HFFc6 (cell line): ENCODE measurements at regions not wholly inside any gene's neighbourhood (a gene's known extent, or its start where the extent isn't known, plus 50 kb on each side); places are given as distances from the start of the nearest gene placed in this dataset.
"Not testable (repeated sequence)": the region's sequence is repeated elsewhere in the genome, so short reads cannot be mapped to it uniquely, and the experiment has no call there.

Source experiments
- DNase-seq: peaks from one replicate; pipeline ENCODE4 v3.0.0-alpha.2; 2018
- H3K27ac Mint-ChIP-seq: 2 replicates; pipeline ENCODE4 v1.8.0; 2020; ENCODE audit warnings: mild to moderate bottlenecking, mixed read lengths
- H3K27me3 Mint-ChIP-seq: 2 replicates; pipeline ENCODE4 v1.8.0; 2021; ENCODE audit warnings: mild to moderate bottlenecking, moderate library complexity, mixed read lengths; ENCODE audit not compliant: insufficient read depth
- H3K36me3 Mint-ChIP-seq: 2 replicates; pipeline ENCODE4 v1.8.0; 2021; ENCODE audit warnings: low read depth, mixed read lengths
- H3K4me1 Mint-ChIP-seq: 2 replicates; pipeline ENCODE4 v1.8.0; 2020; ENCODE audit warnings: low read depth, mixed read lengths
- H3K4me3 Mint-ChIP-seq: 2 replicates; pipeline ENCODE4 v1.8.0; 2020; ENCODE audit warnings: mild to moderate bottlenecking, moderate library complexity, mixed read lengths
- H3K9me3 Mint-ChIP-seq: 2 replicates; pipeline ENCODE4 v1.8.0; 2020; ENCODE audit warnings: mild to moderate bottlenecking, mixed read lengths
- TF ChIP-seq, protein P1 (sequence below): fragments of 200-600 bp; sonication (generic); IDR thresholded peaks from 2 replicates; pipeline ENCODE4 v1.5.0; 2021; ENCODE audit warnings: antibody characterized with exemption, mild to moderate bottlenecking

DNA sequence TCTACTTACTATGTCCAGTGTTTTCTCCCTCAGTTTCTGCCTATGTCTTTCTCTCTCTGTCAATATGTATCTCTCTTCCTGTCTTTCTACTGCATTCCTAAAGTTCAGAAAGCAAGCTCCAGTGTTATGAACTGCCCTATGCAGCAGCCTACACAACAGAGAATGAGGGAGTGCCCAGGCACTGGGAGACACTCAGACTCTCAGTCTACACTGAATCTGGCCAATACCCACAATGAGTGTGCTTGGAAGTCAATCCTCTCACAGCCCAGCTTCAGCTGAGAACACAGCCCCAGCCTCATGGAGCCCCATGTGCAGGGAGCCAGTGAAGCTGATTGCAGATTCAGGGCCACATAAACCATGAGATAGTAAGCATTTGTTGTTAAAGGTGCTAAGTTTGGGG is 128.7 kb downstream of the ALG10 start:
- TF ChIP-seq, protein P1, sequence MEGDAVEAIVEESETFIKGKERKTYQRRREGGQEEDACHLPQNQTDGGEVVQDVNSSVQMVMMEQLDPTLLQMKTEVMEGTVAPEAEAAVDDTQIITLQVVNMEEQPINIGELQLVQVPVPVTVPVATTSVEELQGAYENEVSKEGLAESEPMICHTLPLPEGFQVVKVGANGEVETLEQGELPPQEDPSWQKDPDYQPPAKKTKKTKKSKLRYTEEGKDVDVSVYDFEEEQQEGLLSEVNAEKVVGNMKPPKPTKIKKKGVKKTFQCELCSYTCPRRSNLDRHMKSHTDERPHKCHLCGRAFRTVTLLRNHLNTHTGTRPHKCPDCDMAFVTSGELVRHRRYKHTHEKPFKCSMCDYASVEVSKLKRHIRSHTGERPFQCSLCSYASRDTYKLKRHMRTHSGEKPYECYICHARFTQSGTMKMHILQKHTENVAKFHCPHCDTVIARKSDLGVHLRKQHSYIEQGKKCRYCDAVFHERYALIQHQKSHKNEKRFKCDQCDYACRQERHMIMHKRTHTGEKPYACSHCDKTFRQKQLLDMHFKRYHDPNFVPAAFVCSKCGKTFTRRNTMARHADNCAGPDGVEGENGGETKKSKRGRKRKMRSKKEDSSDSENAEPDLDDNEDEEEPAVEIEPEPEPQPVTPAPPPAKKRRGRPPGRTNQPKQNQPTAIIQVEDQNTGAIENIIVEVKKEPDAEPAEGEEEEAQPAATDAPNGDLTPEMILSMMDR, result no peak
- no peaks in the 10 kb centered on the region; the same call in 1 of the 2 replicates for H3K27me3 Mint-ChIP-seq
- no peaks in the 10 kb centered on the region for H3K4me1 Mint-ChIP-seq
- no peaks in the 10 kb centered on the region; the same call in 1 of the 2 replicates for H3K36me3 Mint-ChIP-seq
- no peak overlapping the region for H3K4me3 Mint-ChIP-seq
- DNase-seq, result no peak
- no peak overlapping the region for H3K27ac Mint-ChIP-seq
- H3K9me3 Mint-ChIP-seq, result peaks cover 14% of the 10 kb centered on the region

DNA sequence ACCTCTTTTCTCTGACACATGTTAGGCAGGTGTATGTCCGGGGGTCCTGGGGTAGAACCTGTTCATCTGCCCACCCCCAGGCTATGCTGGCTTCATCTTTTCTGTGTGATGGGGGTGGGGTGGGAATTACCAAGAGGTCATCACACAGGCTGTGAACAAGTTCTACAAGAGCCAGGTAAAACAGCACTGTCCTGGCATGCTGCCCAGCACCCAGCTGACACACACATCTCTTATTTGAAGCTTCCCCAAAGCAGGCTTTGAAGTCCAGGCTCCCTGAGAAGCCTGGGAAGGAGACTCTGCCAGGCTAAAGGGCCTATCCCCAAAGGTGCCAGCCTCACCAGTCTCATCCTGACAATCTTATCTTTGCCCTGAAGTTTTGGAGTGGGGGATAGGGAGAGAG is 141.1 kb downstream of the ALG10 start:
- Mint-ChIP-seq H3K4me3 (no peak overlapping the region), H3K27me3 (no peaks in the 10 kb centered on the region), H3K4me1 (no peaks in the 10 kb centered on the region), H3K9me3 (peaks cover 28% of the 10 kb centered on the region), H3K27ac (no peak overlapping the region), H3K36me3 (no peaks in the 10 kb centered on the region)
- DNase-seq, result no peak
- TF ChIP-seq, protein P1, result no peak

DNA sequence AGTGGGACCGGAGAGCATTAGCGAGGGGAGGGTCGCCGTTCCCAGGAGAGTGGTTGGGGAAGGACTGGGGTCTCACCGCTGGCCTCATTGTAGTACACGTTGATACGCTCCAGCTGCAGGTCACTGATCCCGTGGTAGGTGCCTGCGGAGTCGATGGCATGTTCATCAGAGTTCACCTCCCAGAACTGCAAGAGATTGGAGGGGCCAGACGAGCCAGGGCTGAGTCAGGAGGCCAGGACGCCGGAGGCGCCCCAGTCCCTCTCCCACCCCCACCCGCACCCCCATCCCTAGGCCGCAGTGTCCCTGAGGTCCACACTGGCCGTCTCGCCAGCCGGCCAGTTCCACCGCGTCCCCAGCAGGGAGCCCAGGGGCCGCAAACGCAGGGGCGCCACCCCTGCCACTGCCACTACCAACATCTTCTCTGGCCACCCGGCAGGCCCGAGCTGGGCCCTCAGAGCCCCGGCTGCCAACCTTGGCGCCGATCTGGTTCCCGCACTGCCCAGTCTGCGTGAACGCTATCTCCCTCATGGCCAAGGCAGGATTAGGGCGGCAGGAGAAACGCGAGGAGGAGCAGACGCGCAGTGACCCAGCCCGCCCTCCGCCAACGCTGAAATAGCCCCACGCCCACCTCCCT is 144.2 kb downstream of the ALG10 start:
- Mint-ChIP-seq H3K9me3 (peaks cover 24% of the 10 kb centered on the region), H3K4me1 (no peaks in the 10 kb centered on the region), H3K36me3 (no peaks in the 10 kb centered on the region), H3K27me3 (no peaks in the 10 kb centered on the region), H3K4me3 (no peak overlapping the region), H3K27ac (no peak overlapping the region)
- TF ChIP-seq, protein P1, result no peak
- no peak for DNase-seq

DNA sequence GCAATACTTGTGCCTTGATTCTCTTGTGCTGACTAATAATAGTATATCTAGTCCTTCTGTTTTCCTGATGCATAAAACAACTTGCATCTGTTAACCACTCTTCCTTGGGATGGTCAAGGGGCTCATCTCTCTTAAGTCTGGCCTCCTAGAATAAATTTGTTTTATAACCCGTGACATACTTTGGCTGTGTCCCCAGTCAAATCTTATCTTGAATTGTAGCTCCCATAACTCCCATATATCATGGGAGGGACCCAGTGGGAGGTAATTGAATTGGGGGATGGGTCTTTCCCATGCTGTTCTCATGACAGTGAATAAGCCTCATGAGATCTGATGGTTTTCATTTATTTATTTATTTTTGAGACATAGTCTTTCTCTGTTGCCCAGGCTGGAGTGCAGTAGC is 146.2 kb downstream of the ALG10 start:
- H3K27ac Mint-ChIP-seq, H3K4me3 Mint-ChIP-seq, H3K36me3 Mint-ChIP-seq, H3K4me1 Mint-ChIP-seq, H3K27me3 Mint-ChIP-seq, DNase-seq: not testable (repeated sequence)
- peaks cover 24% of the 10 kb centered on the region for H3K9me3 Mint-ChIP-seq

DNA sequence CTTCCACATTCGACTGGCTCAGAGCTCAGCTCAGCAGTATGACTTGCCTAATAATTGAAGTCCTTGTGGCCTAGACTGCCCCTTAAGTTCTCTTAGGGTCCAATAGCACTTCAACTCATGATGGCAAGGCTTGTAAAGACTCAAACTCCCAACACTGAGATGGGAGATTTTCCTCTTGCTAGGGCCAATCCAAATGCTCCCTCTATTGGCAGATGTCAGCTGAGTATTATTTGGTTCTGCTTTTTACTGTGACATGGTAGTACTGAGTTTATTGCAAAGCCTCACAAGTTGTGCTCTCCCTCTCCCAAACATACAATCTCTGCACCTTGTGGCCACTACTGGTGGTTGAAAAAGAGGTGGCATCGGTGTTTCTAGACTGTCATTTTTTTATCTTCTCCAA is 164.2 kb downstream of the ALG10 start:
- DNase-seq, result no peak
- Mint-ChIP-seq H3K27ac (no peak overlapping the region), H3K27me3 (no peaks in the 10 kb centered on the region; the same call in 1 of the 2 replicates), H3K4me1 (no peaks in the 10 kb centered on the region), H3K9me3 (peaks cover 26% of the 10 kb centered on the region), H3K4me3 (no peak overlapping the region), H3K36me3 (no peaks in the 10 kb centered on the region)
- TF ChIP-seq, protein P1, result no peak

DNA sequence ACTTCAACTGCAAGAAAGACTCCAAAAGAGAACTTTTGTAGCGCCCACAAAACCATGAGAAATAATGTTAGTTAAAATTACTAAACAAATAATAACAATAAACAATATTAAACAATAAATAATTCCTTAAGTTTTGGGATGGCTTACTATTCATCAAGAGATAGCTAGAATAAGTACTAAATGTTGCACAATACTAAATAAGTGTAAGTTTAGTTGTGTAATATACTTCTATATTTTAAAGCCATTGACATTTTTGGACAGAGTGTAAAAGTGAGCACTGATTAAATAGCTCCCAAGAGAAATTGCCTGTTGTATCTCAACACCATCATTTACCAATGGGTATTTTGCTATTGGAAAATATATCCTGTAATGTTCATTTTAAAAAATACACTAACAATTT is 166.7 kb downstream of the ALG10 start:
- no peak for DNase-seq
- H3K27me3 Mint-ChIP-seq, result no peaks in the 10 kb centered on the region; the same call in 1 of the 2 replicates

More for the DNA sequence above, 166.7 kb downstream of the ALG10 start:
- Mint-ChIP-seq H3K36me3 (no peaks in the 10 kb centered on the region), H3K4me1 (no peaks in the 10 kb centered on the region), H3K27ac (no peak overlapping the region), H3K9me3 (peaks cover 25% of the 10 kb centered on the region), H3K4me3 (no peak overlapping the region)
- TF ChIP-seq, protein P1, result no peak
